GM12874 (cell line): ENCODE measurements at regions not wholly inside any gene's neighbourhood (a gene's known extent, or its start where the extent isn't known, plus 50 kb on each side); places are given as distances from the start of the nearest gene placed in this dataset.

ENCODE experiments used
- CTCF ChIP-seq: IDR thresholded peaks from 2 replicates; pipeline ENCODE4 v1.5.1; 2011; ENCODE audit warnings: low read depth, mild to moderate bottlenecking, control low read depth, low read length, moderate library complexity; ENCODE audit not compliant: insufficient read depth

GRCh38 chr12:92008345-92008744 lies 137.3 kb downstream of the BTG1 start:
- no peak for TF ChIP-seq CTCF

- TF ChIP-seq CTCF, result no peak
These were observed 137.9 kb downstream of the BTG1 start for GRCh38 chr12:92007787-92008186.

GRCh38 chr12:92003701-92004100 lies 141.9 kb downstream of the BTG1 start:
- TF ChIP-seq CTCF, result no peak

GRCh38 chr12:92002673-92003382 lies 142.8 kb downstream of the BTG1 start:
- TF ChIP-seq CTCF, result no peak

GRCh38 chr12:92002195-92002649 lies 143.4 kb downstream of the BTG1 start:
- no peak for TF ChIP-seq CTCF

GRCh38 chr12:92000597-92000996 lies 145.0 kb downstream of the BTG1 start:
- TF ChIP-seq CTCF, result no peak

- no peak for TF ChIP-seq CTCF
These were observed 145.8 kb downstream of the BTG1 start for GRCh38 chr12:91999823-92000222.
